Vagina (tissue), 2 donors: ENCODE measurements at regions not wholly inside any gene's neighbourhood (a gene's known extent, or its start where the extent isn't known, plus 50 kb on each side); places are given as distances from the start of the nearest gene placed in this dataset.

ENCODE experiments used
- DNase-seq, 2 donors: peaks; one replicate each; pipeline ENCODE4 v3.0.0-alpha.2; 2017; ENCODE audit errors: extremely low spot score in 2 of 2
- H3K27ac ChIP-seq: fragments of 200-600 bp; sonication (generic); one replicate; pipeline ENCODE4 v1.5.1; 2019
- H3K27me3 ChIP-seq: fragments of 200-600 bp; sonication (generic); one replicate; pipeline ENCODE4 v1.5.1; 2019
- H3K36me3 ChIP-seq, 2 donors: fragments of 200-600 bp; sonication (generic); one replicate each; pipeline ENCODE4 v1.5.1; 2017 to 2019
- H3K4me1 ChIP-seq: fragments of 200-600 bp; sonication (generic); one replicate; pipeline ENCODE4 v1.5.1; 2019
- H3K4me3 ChIP-seq, 2 donors: fragments of 200-600 bp; sonication (generic); 1 replicate in 1 of 2; 2 replicates in 1 of 2; pipeline ENCODE4 v1.5.1; 2016 to 2019
- H3K9me3 ChIP-seq: fragments of 200-600 bp; sonication (generic); one replicate; pipeline ENCODE4 v1.5.1; 2019
- POLR2A ChIP-seq, 2 donors: fragments of 450-650 bp; IDR thresholded peaks; one replicate each; pipeline ENCODE4 v1.6.1; 2017; ENCODE audit warnings: antibody characterized with exemption in 2 of 2, mild to moderate bottlenecking in 2 of 2, moderate library complexity in 2 of 2
- POLR2AphosphoS5 ChIP-seq, 2 donors: sonication (generic); formaldehyde crosslinking; IDR thresholded peaks; one replicate each; pipeline ENCODE4 v1.9.0; 2017; ENCODE audit warnings: antibody characterized with exemption in 2 of 2, mild to moderate bottlenecking in 2 of 2, low read depth in 1 of 2; ENCODE audit not compliant: insufficient read depth in 1 of 2
- intact Hi-C: fragments of 100-400 bp; cut with DNase I; formaldehyde crosslinking; loops from one replicate; pipeline ENCODE4 v1.15.1; 2023
- TF ChIP-seq, protein P1 (sequence below), 3 experiments: fragments of 450-650 bp in 2 of 3; fragments of 200-600 bp in 1 of 3; sonication (generic) in 1 of 3; IDR thresholded peaks; one replicate each; pipeline ENCODE4 v1.5.1; 2017 to 2019; ENCODE audit warnings: antibody characterized with exemption in 3 of 3, mild to moderate bottlenecking in 2 of 3, moderate library complexity in 2 of 3

- TF ChIP-seq, protein P1, sequence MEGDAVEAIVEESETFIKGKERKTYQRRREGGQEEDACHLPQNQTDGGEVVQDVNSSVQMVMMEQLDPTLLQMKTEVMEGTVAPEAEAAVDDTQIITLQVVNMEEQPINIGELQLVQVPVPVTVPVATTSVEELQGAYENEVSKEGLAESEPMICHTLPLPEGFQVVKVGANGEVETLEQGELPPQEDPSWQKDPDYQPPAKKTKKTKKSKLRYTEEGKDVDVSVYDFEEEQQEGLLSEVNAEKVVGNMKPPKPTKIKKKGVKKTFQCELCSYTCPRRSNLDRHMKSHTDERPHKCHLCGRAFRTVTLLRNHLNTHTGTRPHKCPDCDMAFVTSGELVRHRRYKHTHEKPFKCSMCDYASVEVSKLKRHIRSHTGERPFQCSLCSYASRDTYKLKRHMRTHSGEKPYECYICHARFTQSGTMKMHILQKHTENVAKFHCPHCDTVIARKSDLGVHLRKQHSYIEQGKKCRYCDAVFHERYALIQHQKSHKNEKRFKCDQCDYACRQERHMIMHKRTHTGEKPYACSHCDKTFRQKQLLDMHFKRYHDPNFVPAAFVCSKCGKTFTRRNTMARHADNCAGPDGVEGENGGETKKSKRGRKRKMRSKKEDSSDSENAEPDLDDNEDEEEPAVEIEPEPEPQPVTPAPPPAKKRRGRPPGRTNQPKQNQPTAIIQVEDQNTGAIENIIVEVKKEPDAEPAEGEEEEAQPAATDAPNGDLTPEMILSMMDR (IDR thresholded peaks at IDR 0.05) = no peak
- no peak for TF ChIP-seq POLR2A (IDR thresholded peaks at IDR 0.05)
- TF ChIP-seq POLR2AphosphoS5 (IDR thresholded peaks at IDR 0.05; ENCODE audit: insufficient read depth in 1 of 2, low read depth in 1 of 2) = no peak
- Histone ChIP-seq H3K9me3 (no peaks in the 10 kb centered on the region), H3K4me1 (no peaks in the 10 kb centered on the region), H3K27me3 (no peaks in the 10 kb centered on the region), H3K27ac (no peak overlapping the region), H3K36me3 (no peaks in the 10 kb centered on the region), H3K4me3 (no peak overlapping the region)
- intact Hi-C loops = no loop called here
- no peak for DNase-seq
These were observed 243.1 kb downstream of the KCNA4 start for GRCh38 chr11:29773656-29774264.

- DNase-seq = no peak
- Histone ChIP-seq H3K9me3 (no peaks in the 10 kb centered on the region), H3K27ac (no peak overlapping the region), H3K36me3 (no peaks in the 10 kb centered on the region), H3K4me3 (no peak overlapping the region), H3K27me3 (no peaks in the 10 kb centered on the region), H3K4me1 (no peaks in the 10 kb centered on the region)
- intact Hi-C loops = no loop called here
- TF ChIP-seq POLR2AphosphoS5 (IDR thresholded peaks at IDR 0.05; ENCODE audit: insufficient read depth in 1 of 2, low read depth in 1 of 2) = no peak
- TF ChIP-seq, protein P1 (IDR thresholded peaks at IDR 0.05) = no peak
- TF ChIP-seq POLR2A (IDR thresholded peaks at IDR 0.05) = no peak
These were observed 260.0 kb downstream of the KCNA4 start for GRCh38 chr11:29756871-29757270.

DNA sequence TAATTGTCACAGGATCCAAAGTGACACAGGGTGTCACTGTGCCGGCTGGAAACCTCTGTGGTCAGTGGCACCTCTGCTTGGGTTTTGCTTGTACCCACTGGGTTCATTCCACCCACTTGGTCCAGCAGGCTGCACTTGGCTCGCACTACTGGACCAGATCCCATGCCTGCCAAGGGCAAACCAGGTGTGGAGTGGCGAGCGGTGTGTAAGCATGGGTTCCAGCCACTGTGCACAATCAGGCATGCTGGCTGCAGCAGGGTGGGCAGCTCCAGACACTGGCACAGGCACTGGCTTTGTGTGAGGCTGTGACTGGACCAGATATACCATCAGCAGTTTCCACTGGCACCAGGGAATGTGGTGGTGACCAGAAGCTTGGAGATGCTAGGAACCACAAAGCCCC lies 261.4 kb downstream of the KCNA4 start:
- Histone ChIP-seq H3K9me3 (no peaks in the 10 kb centered on the region), H3K27me3 (no peaks in the 10 kb centered on the region), H3K27ac (no peak overlapping the region), H3K4me1 (no peaks in the 10 kb centered on the region), H3K4me3 (no peak overlapping the region), H3K36me3 (no peaks in the 10 kb centered on the region)
- intact Hi-C loops = no loop called here
- TF ChIP-seq, protein P1 (IDR thresholded peaks at IDR 0.05) = no peak
- no peak for TF ChIP-seq POLR2A (IDR thresholded peaks at IDR 0.05)
- TF ChIP-seq POLR2AphosphoS5 (IDR thresholded peaks at IDR 0.05; ENCODE audit: insufficient read depth in 1 of 2, low read depth in 1 of 2) = no peak
- no peak for DNase-seq

DNA sequence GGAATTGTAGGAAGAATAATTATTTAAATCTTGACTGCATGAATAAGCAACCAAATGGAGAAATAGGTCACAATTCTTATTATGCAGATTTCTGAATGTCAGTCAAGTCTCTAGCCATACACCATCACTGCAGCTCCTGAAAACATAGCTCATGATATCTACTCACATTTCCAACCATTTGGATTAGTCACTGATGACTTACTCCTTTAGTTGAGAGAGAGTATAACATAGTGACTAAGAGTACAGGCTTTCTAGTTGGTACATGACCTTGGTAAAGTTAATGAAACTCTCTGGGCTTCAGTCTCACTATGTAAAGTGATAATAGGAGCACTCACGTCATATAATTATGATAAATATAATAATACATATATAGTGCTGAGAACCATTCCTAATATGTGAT lies 265.2 kb downstream of the KCNA4 start:
- no peak for DNase-seq
- no peaks in the 10 kb centered on the region for H3K36me3 ChIP-seq
- H3K27me3 ChIP-seq = no peaks in the 10 kb centered on the region
- TF ChIP-seq POLR2A (IDR thresholded peaks at IDR 0.05) = no peak
- TF ChIP-seq POLR2AphosphoS5 (IDR thresholded peaks at IDR 0.05; ENCODE audit: insufficient read depth in 1 of 2, low read depth in 1 of 2) = no peak
- TF ChIP-seq, protein P1 (IDR thresholded peaks at IDR 0.05) = no peak
- H3K4me3 ChIP-seq = no peak overlapping the region
- H3K4me1 ChIP-seq = no peaks in the 10 kb centered on the region
- H3K9me3 ChIP-seq = no peaks in the 10 kb centered on the region
- intact Hi-C loops = no loop called here
- H3K27ac ChIP-seq = no peak overlapping the region

DNA sequence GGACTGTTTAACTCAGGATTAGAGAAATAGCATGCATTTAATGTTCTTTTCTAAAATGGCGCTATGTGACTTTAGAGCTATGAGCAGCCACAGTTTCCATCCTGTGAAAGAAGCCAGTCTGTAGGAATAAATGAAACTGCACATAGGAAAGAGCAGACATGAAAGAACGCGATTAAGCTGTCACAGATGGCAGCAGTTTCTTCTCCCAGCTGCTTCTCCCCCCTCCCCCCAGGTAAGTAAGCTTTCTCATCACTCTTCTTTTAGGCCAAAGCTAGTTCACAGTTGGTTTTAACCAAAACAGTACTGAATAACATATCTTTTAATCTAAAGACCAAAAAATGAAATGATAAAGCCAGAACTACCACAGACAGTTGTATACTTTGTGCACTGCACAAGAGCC lies 266.4 kb downstream of the KCNA4 start:
- Histone ChIP-seq H3K36me3 (no peaks in the 10 kb centered on the region), H3K4me1 (no peaks in the 10 kb centered on the region), H3K9me3 (no peaks in the 10 kb centered on the region), H3K4me3 (no peak overlapping the region), H3K27me3 (no peaks in the 10 kb centered on the region), H3K27ac (no peak overlapping the region)
- no peak for DNase-seq
- intact Hi-C loops = no loop called here
- no peak for TF ChIP-seq POLR2A (IDR thresholded peaks at IDR 0.05)
- no peak for TF ChIP-seq POLR2AphosphoS5 (IDR thresholded peaks at IDR 0.05; ENCODE audit: insufficient read depth in 1 of 2, low read depth in 1 of 2)
- TF ChIP-seq, protein P1 (IDR thresholded peaks at IDR 0.05) = no peak
